GM18870 (cell line): ENCODE measurements at regions not wholly inside any gene's neighbourhood (a gene's known extent, or its start where the extent isn't known, plus 50 kb on each side); places are given as distances from the start of the nearest gene placed in this dataset.

Source experiments
- ATAC-seq: cut with Tn5 transposase; IDR thresholded peaks from one replicate; pipeline ENCODE4 v1.9.1; 2021; ENCODE audit warnings: moderate library complexity; ENCODE audit not compliant: unreplicated experiment

DNA sequence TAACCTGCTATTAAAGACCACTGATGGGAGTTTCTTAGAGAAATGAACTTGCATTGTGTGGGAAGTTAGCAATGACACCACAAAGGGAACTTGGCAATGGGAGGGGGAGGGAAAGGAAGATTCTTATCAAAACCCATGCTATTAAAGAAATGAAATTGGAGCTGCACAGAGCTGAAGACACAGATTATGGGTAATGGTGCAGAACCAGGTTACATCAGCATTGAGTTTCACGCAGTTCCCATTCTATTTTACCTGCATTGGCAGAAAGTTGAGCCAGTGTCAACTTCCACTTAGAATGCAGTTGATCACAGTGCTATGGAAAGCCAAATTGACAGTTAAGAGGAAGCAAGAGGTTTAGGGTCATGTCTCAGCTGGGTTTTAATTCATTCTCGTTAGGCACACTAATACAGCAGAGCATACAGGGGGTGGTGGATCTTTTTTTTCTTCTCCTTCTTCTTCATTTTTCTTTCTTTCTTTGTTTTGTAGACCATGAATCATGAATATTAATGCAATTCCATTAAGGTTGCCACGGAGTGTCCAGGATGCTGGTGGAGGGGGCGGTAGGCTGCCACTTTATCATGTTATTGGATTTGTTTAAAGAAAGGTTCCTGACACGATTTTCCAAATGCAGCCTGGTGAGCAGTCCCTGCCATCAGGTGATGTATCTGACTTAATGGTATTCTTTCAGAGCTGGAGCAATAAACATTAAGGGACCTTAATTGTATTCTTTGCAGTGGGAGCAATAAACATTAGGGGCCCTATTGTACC is 1092.0 kb upstream of the MAP3K7 start:
- no peak for ATAC-seq

DNA sequence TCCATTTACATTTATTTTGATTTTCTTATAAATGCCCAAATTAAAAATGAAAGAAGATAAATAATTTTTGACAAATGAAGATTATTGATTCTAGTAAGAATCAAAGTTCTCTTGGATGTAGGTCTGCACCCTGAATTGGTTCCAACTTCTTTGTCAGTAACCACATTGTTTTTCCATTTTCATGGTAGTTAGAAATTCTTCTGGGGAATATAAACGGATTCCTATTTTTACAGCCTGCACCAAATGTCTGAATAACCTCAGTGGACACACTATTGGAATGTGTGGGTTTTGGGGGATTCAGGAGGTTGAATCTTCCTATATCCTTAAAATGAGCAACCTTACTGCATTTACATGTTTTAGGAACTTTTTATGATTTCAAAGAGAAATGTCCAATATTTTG is 1085.3 kb upstream of the MAP3K7 start:
- ATAC-seq = no peak

DNA sequence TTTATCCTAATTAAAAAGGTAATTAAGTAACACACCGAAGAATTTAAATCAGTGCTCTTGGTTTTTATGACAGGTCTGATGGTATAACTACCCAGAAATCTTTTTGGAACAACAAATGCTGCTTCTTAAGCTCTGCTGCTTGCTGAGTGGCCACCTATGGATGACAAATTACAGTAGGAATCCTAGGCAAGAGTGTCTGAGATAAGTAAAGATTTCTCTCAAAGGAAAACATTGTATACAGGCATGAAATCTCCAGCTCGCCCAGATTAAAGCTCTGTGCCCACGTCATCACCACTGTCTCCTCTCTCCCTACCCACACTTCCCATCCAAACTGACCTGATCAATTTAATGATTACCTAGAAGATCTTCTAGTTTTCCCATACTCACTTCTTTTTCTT is 1083.0 kb upstream of the MAP3K7 start:
- no peak for ATAC-seq

DNA sequence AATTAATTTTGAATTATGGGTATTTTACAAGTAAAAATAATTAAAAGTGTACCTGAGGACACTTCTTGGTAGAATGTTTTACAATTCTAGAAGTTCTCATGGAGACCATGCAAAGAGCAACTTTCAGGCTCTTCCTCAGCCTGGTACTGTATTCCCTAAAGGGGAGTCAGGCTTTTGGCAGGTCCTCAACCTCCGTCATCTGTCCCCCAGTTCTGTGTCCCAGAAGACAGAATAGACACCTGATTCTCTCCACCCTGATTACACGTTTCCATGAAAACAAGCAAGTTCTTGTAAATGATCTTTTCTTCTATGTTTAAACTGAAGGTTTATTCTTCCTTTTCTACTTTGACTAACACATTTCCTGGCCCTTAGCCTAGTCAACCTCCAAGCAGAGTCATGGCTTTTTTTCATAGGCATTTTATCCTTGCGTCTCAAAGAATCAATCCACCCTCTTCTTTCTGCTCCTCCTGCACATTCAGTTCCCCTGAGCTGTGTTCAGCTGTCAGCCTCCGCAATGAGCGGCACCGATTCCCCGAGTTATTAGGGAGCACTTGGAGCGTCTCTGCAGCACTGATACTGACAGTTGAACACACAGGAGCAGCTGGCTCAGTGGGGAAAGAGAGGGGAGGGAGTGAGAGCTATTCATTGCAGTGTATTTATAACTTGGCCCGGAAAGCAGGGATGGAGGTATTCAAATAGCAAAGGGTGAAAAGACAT is 1082.4 kb upstream of the MAP3K7 start:
- no peak for ATAC-seq

DNA sequence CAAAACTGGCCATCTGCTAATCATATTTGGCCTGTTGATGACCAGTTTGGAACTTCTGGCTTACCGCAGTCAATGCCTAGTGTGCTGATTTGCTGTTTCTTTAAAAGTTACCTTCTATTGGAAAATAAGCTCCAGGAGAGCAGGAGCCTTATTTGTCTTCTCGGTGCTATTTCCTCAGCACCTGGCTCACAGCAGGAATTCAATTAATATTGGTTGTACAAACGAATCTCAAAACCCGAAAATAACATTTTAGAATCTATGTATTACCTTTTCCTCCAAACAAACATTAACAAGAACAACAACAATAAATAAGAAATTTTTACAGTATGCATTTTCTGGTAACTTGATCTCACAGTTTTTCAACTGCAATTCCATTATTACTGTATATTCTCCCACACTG is 1080.7 kb upstream of the MAP3K7 start:
- no peak for ATAC-seq

DNA sequence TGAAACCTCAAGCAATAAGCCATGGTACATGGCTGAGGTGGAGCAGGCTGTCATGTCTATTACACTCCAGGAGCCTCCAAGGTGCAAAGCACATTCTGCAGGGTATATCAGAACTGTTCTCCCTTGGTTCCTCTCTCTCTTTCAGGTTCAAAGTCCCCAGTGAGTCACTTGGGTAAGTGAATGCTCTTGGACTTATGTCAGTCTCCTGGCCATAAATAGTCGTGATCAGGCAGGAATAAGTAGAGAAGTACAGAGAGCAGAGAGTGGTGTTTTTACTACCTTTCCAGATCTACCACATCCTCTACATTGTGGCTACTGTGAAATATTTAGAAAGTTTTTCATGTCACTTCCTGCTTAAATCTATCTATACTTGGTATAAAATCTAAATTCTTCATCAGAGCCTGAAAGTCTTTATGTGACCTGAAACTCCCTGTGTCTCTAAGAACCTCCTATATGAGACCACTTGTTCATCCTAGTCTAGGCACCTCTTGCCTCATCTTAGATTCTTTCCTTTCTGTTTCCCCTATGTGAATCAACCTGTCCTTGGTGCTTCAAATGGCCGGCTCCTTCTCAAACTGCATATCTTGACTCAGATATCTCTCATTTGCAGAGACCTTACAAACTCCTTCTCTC is 1077.6 kb upstream of the MAP3K7 start:
- peak; percentile 80 for ATAC-seq

DNA sequence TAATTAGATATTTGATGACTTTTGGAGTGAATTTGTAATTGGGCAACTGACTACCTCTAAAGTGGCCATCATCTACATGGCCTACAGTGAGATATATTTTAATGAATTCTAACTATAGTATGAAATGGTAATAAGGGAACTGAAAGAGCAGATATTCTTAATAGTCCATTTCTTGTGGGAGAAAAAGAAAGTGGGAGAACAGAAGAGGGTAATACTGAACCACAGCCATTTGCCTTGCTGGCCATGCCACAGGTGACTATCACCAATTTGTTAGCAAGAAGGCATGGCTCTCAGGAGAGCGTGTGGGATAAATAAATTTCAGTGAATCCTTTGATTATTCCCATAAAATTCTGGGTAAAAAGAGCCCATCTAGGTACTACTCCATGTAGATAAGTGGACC is 1074.0 kb upstream of the MAP3K7 start:
- peak; percentile 32 for ATAC-seq

DNA sequence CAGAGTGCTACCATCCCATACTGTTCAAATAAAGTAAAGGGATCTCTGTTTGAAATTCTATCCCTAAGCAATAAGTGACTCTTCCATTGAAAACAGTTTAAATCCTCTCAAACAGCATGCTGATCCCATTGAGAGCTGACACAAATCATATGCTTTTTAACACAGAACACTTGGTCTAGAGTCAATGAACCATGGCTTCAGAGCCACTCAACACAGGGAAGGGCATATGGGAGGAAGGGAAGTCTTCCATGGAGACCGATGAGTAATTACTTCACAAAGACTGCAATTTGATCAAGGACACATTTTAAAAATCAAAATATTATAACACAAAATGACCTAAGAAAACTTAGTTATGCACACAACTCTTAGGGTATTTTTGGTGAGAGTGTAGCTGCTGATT is 1073.0 kb upstream of the MAP3K7 start:
- ATAC-seq = no peak

DNA sequence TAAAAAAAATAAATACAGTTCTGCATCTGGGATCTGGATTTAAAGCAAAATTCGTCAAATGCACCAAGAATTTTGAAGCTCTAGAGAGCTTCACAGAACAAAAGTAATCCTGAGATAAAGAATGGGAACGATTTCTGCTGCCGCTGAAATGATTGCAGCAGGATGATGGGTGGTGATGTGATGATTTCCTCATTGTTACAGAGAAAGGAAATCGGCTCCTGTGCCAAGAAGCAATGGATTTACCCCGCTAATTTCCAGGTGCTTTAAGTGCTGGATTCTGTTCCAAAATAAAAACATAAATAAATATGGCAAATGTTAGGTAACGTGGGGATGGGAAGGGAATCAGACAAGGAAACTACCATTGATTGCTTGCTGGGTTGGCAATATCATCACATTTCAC is 1067.9 kb upstream of the MAP3K7 start:
- ATAC-seq = no peak

DNA sequence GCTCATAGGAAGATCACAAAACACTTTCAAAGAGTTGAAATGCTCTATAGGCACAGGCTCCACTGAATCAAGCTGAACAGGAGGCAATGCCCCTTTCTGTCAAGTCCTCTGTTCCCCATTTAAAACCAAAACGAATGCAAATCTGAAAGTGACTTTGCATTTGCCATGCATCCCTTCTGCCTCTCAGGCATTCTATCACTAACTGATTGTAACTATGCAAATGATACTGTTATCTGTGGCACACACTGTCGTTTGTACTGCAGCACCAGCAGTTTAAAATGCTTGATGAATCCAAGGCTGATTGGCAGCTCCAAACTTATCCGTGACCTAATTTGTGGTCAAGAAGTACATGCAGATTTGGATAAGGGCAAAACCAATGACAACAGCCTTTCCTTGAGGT is 1067.5 kb upstream of the MAP3K7 start:
- ATAC-seq = no peak

DNA sequence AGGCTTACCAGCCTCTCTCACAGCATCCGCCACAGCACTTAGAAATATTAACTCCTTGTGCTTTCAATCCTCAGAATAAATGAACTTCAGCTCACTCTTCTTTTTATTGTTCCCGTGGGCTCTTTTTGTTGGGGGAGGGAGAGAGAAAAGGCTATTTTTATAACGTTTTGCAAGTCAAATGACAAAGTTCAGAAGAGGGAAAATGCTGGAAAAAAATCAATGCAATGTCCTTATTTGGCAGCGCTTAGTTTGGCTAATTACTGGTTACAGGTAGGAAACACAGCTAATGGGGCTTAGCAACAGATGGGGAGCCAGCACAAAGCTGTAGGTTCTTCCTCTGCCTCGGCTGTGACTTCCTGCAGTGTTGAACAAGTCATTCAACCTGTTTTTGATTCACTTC is 1067.0 kb upstream of the MAP3K7 start:
- no peak for ATAC-seq

DNA sequence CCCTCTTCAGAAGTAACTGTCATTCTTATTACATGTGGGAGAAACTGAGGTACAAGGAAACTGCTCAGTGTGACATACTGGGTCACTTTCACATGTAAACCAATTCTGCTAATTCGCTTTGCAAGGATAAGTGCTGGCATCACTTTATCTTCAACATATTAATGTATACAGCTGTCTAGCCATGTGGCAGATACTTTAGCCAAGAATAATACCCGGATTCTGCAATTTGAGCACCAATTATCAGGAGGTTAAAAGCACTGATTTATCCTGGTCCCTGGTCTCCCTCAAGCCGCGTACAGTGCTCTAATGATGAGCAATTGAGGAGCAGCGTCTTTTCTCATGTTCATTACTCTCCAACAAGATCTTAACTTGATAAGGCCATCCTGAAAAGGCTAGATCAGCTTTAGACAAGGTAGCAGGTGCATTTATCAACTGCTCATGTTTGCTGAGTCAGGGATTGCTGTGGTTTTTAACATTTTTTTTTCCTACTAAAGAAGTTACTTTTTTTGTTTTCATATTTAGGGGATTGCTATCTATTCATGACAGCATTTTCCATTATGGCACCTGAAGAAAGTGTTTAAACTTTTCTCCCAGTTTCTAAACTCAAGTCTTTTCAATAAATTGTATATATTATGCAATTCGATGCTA is 1066.3 kb upstream of the MAP3K7 start:
- ATAC-seq = no peak

DNA sequence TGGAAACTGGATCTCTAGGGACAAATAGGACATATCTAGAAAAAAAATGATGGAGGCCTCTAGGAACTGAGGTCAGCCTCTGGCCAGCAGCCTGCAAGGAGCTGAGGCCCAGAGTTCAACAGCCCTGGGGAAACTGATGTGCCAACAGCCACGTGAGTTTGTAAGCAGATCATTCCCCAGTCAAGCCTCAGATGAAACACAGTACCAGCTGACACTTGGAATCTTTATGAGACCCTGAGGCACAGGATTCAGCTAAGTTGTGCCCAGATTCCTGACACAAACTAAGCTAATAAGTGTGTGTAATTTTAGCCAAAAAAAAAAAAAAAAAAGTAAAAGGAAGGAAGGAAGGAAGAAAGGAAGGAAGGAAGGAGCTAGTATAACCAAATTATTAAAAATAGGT is 1059.8 kb upstream of the MAP3K7 start:
- ATAC-seq = no peak

DNA sequence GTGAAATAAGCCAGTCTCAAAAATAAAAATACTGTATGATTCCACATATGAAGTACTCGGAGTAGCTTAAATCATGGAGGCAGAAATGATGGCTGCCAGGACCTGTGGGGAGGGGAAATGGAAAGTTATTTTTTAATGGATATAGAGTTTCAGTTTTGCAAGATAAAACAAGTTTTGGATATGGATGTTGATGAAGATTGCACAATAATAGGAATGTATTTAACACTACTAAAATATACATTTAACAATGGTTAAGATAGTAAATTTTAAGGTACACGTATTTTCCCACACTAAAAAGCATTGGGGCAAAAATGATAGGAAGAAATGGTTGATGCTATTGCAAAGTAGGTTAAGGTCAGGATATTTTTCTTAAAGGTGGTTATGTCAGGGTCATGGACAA is 1058.9 kb upstream of the MAP3K7 start:
- ATAC-seq = no peak

DNA sequence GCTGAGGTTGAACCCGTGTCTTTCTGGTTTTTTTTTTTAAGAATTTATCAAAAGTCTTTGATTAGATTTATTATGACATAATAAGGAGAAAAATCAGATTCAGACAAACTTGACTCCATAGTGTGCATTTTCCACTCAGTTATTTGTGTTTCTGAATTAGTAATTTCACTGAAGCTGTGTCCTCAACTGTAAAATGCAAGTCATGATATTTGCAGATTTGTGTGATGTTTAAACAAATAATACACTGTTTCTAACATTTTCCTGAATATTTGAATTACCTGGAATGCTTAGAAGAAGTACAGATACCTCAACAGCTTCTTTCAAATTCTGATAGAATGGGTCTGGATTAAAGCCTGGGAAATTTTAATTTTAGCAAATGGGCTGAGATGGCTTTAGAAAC is 1050.3 kb upstream of the MAP3K7 start:
- no peak for ATAC-seq

DNA sequence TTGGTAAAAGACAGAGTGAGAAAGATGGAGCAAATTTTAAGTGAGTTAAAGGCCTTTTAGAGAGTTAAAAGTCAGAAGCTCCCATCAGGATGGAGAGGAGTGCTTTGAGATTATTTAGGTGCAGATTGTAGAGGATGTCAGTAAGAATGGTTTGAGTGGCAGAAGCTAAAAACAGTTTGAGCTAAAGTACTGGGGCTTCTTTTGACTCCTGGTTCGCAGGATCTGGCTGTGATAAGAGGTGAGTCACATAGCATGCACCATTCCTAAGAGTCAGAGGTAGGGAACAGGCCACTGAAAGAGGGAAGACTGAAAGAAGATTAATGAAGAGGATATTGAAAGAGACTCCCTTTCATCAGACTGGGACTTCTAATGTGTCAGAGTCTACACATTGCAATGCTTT is 1047.9 kb upstream of the MAP3K7 start:
- no peak for ATAC-seq

DNA sequence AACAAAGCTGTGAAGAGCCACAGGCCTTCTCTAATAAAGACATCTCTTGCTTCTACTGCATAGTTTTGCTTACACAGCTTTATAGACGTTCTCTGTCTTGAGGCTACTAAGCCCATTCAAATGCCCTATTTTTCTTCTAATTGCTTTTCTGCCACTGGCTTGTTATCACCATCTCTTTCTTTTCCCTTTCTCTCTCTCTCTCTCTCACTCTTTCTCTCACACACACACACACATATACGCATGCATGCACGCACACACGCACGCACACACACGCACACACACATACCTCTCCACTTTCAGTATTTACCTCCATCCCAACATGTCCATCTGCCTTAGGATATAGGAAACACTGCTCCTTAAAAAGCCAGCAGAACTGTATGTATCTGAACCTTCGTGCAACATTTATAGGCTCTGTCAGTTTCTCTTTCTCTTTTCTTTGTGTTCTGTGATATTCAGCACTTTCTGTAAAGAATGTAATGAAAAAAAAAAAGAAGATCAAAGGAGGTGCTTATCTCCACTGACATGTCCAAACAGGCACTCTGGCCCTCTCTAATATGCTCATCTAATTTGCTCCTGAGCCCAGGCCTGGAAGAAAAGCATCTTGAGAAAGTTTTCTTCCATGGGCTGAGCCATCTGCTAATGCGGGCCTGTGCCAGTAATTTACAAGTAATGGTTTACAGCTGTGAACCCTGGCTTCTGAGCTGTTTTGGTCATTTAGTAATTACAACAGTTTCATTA is 1046.7 kb upstream of the MAP3K7 start:
- ATAC-seq = no peak

DNA sequence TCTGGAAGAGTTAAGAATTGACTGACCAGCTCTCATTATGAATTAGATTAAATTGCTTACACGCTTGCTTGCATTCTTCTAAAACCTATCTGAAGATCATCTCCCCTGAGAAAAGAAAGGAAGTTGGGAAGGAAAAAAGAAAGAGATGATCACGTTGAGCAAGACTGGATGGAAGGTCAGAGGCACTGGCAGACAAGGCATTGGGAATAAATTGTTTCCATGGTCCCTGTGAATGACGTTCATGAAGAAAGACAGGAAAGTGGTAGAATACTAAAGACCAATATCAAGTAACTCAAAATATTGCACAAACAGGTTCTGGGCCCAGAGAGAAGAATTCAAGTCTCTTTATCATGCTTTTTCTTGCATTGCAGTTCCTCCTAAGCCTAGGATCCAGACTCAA is 1045.4 kb upstream of the MAP3K7 start:
- no peak for ATAC-seq

DNA sequence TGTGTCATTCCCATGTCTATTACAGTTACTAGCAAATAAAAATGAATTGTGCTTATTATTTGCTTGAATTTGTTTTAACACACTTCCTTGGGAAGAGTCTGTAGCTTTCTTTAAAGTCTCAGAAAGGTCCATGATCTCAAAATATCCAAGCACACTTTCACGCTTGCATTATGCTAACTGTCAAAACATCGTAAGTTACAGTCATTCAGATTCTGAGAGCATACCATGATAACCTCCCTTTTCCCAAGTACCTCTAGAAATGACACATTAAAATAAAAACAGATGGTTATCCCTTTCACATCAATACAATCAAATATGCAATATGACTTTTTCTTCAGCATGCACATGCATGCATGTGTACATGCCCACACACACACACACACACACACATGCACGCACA is 1044.4 kb upstream of the MAP3K7 start:
- ATAC-seq = no peak

DNA sequence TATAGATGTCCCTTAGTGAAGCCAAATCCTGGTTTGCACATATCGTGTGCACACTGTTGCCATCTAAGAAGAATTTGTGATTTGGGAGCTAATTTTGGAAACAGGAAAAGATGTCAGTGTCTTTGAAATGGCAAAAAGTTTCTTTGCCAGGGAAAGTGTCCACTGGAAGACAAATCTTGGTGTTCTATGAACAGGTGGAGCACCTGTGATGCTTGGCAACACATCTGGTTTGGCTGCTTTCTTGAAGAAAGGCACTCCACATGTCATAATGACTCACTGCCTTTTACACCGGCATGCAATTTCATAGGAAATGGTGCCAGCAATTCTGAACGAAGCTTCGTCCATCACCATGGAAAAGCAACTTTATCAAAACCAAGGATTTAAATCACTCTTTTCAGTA is 1040.0 kb upstream of the MAP3K7 start:
- ATAC-seq = no peak

DNA sequence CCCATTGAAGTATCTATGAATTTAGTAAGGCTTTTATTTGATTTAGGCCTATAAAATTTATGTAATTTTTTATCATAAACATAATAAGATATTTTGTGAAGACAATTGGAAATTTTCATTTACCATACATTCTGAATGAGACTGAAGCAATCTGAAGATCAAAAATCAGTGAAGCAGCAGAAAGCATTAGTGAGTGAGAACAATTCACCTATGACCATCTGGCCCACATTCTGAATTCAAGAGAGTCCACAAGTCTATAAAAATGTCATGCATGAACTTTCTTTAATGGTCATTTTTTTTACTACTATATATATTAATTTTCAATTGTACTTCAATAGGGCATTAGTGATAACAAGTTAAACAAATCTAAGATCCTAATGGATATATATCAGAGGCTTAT is 1026.6 kb upstream of the MAP3K7 start:
- ATAC-seq = no peak
